NCI-H187 treated with DMSO at 0.1 percent for 48 hours (cell line): ENCODE measurements at regions not wholly inside any gene's neighbourhood (a gene's known extent, or its start where the extent isn't known, plus 50 kb on each side); places are given as distances from the start of the nearest gene placed in this dataset.
"Not testable (repeated sequence)": the region's sequence is repeated elsewhere in the genome, so short reads cannot be mapped to it uniquely, and the experiment has no call there.

Source experiments
- DNase-seq: peaks from one replicate; lab custom pipeline; 2025; lab: John Stamatoyannopoulos, UW

GRCh38 chr18:67007085-67007484, 403.2 kb upstream of the CDH19 start:
- no peak for DNase-seq

- DNase-seq = no peak
Measured at GRCh38 chr18:67001052-67001451, 397.2 kb upstream of the CDH19 start.

GRCh38 chr18:66999003-66999402, 395.1 kb upstream of the CDH19 start:
- no peak for DNase-seq

GRCh38 chr18:66995270-66995669, 391.4 kb upstream of the CDH19 start:
- DNase-seq = no peak

- no peak for DNase-seq
Measured at GRCh38 chr18:66994790-66995189, 390.9 kb upstream of the CDH19 start.

GRCh38 chr18:66993492-66993891, 389.6 kb upstream of the CDH19 start:
- DNase-seq = no peak

GRCh38 chr18:66990909-66991308, 387.0 kb upstream of the CDH19 start:
- DNase-seq = no peak

- DNase-seq = no peak
Measured at GRCh38 chr18:66979009-66979408, 375.1 kb upstream of the CDH19 start.

- no peak for DNase-seq
Measured at GRCh38 chr18:66972681-66973080, 368.8 kb upstream of the CDH19 start.

- DNase-seq = no peak
Measured at GRCh38 chr18:66971960-66972359, 368.1 kb upstream of the CDH19 start.

- no peak for DNase-seq
Measured at GRCh38 chr18:66966171-66966570, 362.3 kb upstream of the CDH19 start.

GRCh38 chr18:66958309-66958708, 354.4 kb upstream of the CDH19 start:
- no peak for DNase-seq

GRCh38 chr18:66951750-66952149, 347.9 kb upstream of the CDH19 start:
- DNase-seq = no peak

GRCh38 chr18:66949419-66949818, 345.5 kb upstream of the CDH19 start:
- DNase-seq = no peak

- no peak for DNase-seq
Measured at GRCh38 chr18:66937546-66937945, 333.7 kb upstream of the CDH19 start.

GRCh38 chr18:66931010-66931409, 327.1 kb upstream of the CDH19 start:
- DNase-seq = no peak

- DNase-seq = no peak
Measured at GRCh38 chr18:66916834-66917233, 312.9 kb upstream of the CDH19 start.

GRCh38 chr18:66900837-66901236, 296.9 kb upstream of the CDH19 start:
- DNase-seq = no peak

- no peak for DNase-seq
Measured at GRCh38 chr18:66895631-66896030, 291.7 kb upstream of the CDH19 start.

GRCh38 chr18:66894851-66895250, 291.0 kb upstream of the CDH19 start:
- DNase-seq = no peak

GRCh38 chr18:66892388-66892787, 288.5 kb upstream of the CDH19 start:
- DNase-seq = not testable (repeated sequence)

GRCh38 chr18:66874812-66875474, 271.1 kb upstream of the CDH19 start:
- DNase-seq = no peak

- no peak for DNase-seq
Measured at GRCh38 chr18:66874375-66874774, 270.5 kb upstream of the CDH19 start.

- no peak for DNase-seq
Measured at GRCh38 chr18:66873899-66874298, 270.0 kb upstream of the CDH19 start.

- DNase-seq = no peak
Measured at GRCh38 chr18:66872277-66872676, 268.4 kb upstream of the CDH19 start.
